Type B pancreatic cell (in vitro differentiated cells): ENCODE measurements at regions not wholly inside any gene's neighbourhood (a gene's known extent, or its start where the extent isn't known, plus 50 kb on each side); places are given as distances from the start of the nearest gene placed in this dataset.
"Not testable (repeated sequence)": the region's sequence is repeated elsewhere in the genome, so short reads cannot be mapped to it uniquely, and the experiment has no call there.

Experiments used
- DNase-seq: peaks from one replicate; pipeline ENCODE4 v3.0.0; 2021; ENCODE audit warnings: mixed read lengths; ENCODE audit not compliant: unreplicated experiment; ENCODE audit errors: extremely low spot score
- H3K27ac Mint-ChIP-seq: 2 replicates; pipeline ENCODE4 v1.8.0; 2021; ENCODE audit warnings: mild to moderate bottlenecking, mixed read lengths
- H3K27me3 Mint-ChIP-seq: 2 replicates; pipeline ENCODE4 v1.8.0; 2021; ENCODE audit warnings: mixed read lengths
- H3K36me3 Mint-ChIP-seq: 2 replicates; pipeline ENCODE4 v1.8.0; 2021; ENCODE audit warnings: mixed read lengths
- H3K4me1 Mint-ChIP-seq: one replicate; pipeline ENCODE4 v1.8.0; 2021; ENCODE audit warnings: mixed read lengths; ENCODE audit not compliant: unreplicated experiment
- H3K4me3 Mint-ChIP-seq: 2 replicates; pipeline ENCODE4 v1.8.0; 2021; ENCODE audit warnings: mild to moderate bottlenecking, mixed read lengths
- H3K9me3 Mint-ChIP-seq: 2 replicates; pipeline ENCODE4 v1.8.0; 2021; ENCODE audit warnings: mixed read lengths
- TF ChIP-seq, protein P1 (sequence below): fragments of 200-600 bp; sonication (generic); conservative IDR thresholded peaks from 2 replicates; pipeline ENCODE4 v1.5.0; 2021; ENCODE audit warnings: antibody characterized with exemption, mild to moderate bottlenecking

DNA sequence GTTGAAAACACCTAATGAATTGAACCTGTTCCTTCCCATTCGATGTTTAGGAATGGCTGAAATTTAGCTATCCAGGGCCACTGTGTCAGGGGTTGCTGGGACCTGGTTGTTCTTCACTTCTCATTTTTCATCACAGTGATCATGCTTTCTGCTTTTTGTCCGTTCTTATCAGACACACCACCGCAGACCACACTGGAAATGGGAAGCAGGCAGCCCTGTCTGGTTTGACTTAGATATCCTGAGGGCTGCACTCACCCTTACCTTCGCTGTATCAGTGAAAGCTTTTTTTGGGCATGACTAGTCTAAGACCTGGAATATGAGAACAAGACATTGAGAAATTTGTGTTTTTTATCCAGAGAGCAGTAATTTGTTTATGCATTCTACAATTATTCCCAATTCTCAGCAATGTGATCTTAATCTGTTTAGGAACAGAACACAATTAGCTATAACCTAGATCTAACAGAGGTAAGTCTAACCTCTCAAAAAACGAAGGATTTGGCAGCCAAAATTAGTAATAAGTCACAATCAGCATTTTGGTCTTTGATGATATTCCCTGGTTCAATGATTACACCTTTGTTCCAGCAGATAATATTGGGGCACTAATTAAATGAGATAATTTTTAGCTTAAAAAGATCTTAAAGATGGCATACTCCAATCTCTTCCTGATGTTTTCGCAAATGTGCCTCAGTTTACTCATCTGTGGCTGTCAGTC is 126.0 kb upstream of the GOT2 start:
- Mint-ChIP-seq H3K9me3 (no peaks in the 10 kb centered on the region), H3K27ac (no peak overlapping the region), H3K4me1 (no peaks in the 10 kb centered on the region), H3K4me3 (no peak overlapping the region), H3K36me3 (no peaks in the 10 kb centered on the region), H3K27me3 (no peaks in the 10 kb centered on the region)
- DNase-seq, result no peak
- TF ChIP-seq, protein P1, sequence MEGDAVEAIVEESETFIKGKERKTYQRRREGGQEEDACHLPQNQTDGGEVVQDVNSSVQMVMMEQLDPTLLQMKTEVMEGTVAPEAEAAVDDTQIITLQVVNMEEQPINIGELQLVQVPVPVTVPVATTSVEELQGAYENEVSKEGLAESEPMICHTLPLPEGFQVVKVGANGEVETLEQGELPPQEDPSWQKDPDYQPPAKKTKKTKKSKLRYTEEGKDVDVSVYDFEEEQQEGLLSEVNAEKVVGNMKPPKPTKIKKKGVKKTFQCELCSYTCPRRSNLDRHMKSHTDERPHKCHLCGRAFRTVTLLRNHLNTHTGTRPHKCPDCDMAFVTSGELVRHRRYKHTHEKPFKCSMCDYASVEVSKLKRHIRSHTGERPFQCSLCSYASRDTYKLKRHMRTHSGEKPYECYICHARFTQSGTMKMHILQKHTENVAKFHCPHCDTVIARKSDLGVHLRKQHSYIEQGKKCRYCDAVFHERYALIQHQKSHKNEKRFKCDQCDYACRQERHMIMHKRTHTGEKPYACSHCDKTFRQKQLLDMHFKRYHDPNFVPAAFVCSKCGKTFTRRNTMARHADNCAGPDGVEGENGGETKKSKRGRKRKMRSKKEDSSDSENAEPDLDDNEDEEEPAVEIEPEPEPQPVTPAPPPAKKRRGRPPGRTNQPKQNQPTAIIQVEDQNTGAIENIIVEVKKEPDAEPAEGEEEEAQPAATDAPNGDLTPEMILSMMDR, result no peak

DNA sequence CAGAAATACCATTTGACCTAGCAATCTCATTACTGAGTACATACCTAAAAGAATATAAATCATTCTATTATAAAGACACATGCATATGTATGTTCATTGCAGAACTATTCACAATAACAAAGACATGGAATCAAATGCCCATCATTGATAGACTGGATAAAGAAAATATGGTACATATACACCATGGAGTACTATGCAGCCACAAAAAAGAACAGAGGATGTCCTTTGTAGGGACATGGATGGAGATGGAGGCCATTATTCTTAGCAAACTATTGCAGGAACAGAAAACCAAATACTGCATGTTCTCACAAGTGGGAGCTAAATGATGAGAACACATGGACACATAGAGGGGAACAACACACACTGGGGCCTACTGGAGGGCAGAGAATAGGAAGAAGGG is 124.5 kb upstream of the GOT2 start:
- not testable (repeated sequence) for H3K4me1 Mint-ChIP-seq, DNase-seq, H3K36me3 Mint-ChIP-seq, H3K4me3 Mint-ChIP-seq, H3K27ac Mint-ChIP-seq, H3K27me3 Mint-ChIP-seq, H3K9me3 Mint-ChIP-seq

DNA sequence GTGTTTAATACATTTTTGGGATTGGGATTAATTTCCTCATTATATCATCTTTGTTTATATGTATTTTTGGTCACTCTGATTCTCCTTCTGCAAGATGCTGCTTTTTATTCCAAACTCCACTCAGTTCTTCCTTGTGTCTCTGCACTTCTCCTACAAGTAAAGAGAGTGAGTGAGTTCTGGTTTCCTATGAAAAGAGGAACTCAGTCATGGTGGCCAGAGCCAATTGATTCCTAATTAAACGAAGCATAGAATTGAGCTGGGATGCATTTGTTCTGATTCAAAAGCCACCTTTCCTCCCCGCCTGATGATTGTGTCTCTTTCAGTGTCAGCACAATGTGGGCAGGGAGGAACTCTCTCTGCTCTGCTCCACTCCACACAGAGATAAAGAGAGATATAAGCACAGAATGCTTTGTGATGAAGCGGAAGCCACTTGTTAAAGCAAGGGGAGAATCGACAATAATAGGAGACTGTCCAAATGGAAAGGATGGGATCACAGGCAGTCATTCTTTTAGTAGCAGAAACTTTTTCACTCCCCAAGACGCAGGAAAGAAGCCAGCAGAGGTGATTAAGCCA is 121.3 kb upstream of the GOT2 start:
- no peak overlapping the region for H3K27ac Mint-ChIP-seq
- peaks cover 4% of the 10 kb centered on the region for H3K4me1 Mint-ChIP-seq
- no peak for DNase-seq
- no peak overlapping the region for H3K4me3 Mint-ChIP-seq
- H3K36me3 Mint-ChIP-seq, result no peaks in the 10 kb centered on the region
- TF ChIP-seq, protein P1, result no peak
- peaks cover 9% of the 10 kb centered on the region for H3K27me3 Mint-ChIP-seq
- H3K9me3 Mint-ChIP-seq, result no peaks in the 10 kb centered on the region

DNA sequence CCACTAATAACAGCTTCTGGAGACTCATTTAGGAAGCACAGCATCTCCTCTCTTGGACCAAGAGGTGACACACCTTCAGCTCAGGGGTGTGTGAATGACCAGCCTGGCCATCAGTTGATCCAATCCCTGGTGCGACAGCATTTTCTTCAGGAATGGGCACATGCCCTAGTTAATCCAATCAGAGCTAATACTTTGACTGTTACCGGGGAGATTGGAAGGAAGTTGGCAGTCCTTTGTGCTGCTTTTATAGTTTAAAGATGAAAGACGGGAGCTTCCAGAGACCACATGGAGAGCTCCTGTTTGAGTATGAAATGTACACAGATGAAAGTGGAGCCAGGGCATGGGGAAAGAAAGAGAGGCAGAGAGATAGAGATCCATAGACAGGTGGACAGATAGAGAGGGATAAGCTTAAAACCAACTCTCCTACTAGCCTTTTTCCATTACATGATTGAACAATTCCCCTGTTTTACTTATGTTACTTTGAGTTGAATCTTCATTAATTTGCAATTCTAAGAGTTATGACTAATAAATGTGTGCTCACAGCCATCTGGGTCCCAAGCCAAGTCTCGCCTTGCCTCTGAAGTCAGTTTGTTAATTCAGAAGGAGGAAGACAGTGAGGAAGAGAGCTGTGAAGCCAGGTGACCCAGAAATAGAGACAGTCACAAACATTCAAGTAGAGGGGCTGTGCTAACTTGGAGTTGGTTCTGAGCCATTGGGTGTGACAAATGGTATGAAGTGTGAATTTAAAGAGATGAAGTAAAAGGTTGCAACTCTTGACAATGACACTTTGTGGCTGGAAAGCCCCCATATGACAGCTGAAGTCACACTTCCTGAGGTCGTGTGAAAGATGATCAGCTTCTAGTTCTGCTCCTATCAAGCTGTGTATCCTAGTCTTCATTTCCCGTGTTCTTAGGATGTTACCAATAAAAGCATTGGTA is 120.0 kb upstream of the GOT2 start:
- TF ChIP-seq, protein P1, result no peak
- Mint-ChIP-seq H3K27me3 (peaks cover 9% of the 10 kb centered on the region), H3K27ac (no peak overlapping the region), H3K36me3 (no peaks in the 10 kb centered on the region), H3K9me3 (no peaks in the 10 kb centered on the region), H3K4me3 (no peak overlapping the region), H3K4me1 (peaks cover 4% of the 10 kb centered on the region)
- no peak for DNase-seq

DNA sequence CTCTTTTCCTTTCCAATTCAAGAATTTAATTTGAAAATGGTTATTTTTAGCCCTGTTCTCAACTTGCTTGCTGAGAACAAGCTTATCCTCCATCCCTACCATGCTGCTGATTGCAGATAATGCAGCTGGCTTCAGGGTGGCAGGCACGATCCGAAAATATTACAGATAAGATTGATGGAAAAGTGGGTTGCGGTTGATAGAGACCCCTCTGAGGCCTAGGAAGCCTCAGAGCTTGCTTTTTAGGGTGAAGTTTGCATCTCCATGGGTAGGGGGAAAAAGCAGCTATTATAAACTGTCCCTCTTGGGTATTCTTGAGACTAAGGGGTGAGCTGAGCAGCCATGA is 116.5 kb upstream of the GOT2 start:
- H3K4me1 Mint-ChIP-seq, result peaks cover 4% of the 10 kb centered on the region

More for the DNA sequence above, 116.5 kb upstream of the GOT2 start:
- Mint-ChIP-seq H3K36me3 (no peaks in the 10 kb centered on the region), H3K27ac (no peak overlapping the region), H3K9me3 (no peaks in the 10 kb centered on the region), H3K27me3 (peaks cover 9% of the 10 kb centered on the region), H3K4me3 (no peak overlapping the region)
- TF ChIP-seq, protein P1, result no peak
- no peak for DNase-seq
